Lower leg skin (tissue), 4 donors: ENCODE measurements at regions not wholly inside any gene's neighbourhood (a gene's known extent, or its start where the extent isn't known, plus 50 kb on each side); places are given as distances from the start of the nearest gene placed in this dataset.

Experiments used
- DNase-seq, 2 donors: peaks; one replicate each; pipeline ENCODE4 v3.0.0-alpha.2; 2019; ENCODE audit warnings: low spot score in 2 of 2
- H3K4me3 ChIP-seq: fragments of 200-600 bp; sonication (generic); 2 replicates; pipeline ENCODE4 v1.5.1; 2017; ENCODE audit warnings: mild to moderate bottlenecking, low read depth; ENCODE audit not compliant: poor library complexity, severe bottlenecking
- CTCF ChIP-seq, 3 donors: fragments of 450-650 bp; IDR thresholded peaks; one replicate each; pipeline ENCODE4 v1.5.1; 2016; ENCODE audit warnings: antibody characterized with exemption in 3 of 3, mild to moderate bottlenecking in 3 of 3, moderate library complexity in 2 of 3
- POLR2A ChIP-seq, 2 donors: fragments of 450-650 bp; IDR thresholded peaks; one replicate each; pipeline ENCODE4 v1.6.1; 2016 to 2017; ENCODE audit warnings: antibody characterized with exemption in 2 of 2, mild to moderate bottlenecking in 1 of 2, moderate library complexity in 1 of 2
- WGBS, 2 donors: methylation state at CpG; one replicate each; pipeline ENCODE4 v1.1.5; 2018; 5-methylcytosine and 5-hydroxymethylcytosine counted together
- intact Hi-C: fragments of 100-400 bp; cut with DNase I; formaldehyde crosslinking; loops from one replicate; pipeline ENCODE4 v1.15.0; 2023; ENCODE audit warnings: low total_unique reads

GRCh38 chr21:27369978-27370571 is 403.2 kb upstream of the ADAMTS5 start:
- WGBS, 2 donors: 62 to 80% methylated on average over 3 of the region's 3 CpGs
- no peak for DNase-seq
- no peak for TF ChIP-seq POLR2A (IDR thresholded peaks at IDR 0.05)
- no peak for TF ChIP-seq CTCF (IDR thresholded peaks at IDR 0.05)
- H3K4me3 ChIP-seq: no peak overlapping the region
- intact Hi-C loops: no loop called here

- 93 to 98% methylated on average over 2 of the region's 2 CpGs for WGBS, 2 donors
- intact Hi-C loops: no loop called here
- DNase-seq: no peak
- TF ChIP-seq POLR2A (IDR thresholded peaks at IDR 0.05) (no peak), CTCF (IDR thresholded peaks at IDR 0.05) (no peak)
- H3K4me3 ChIP-seq: no peak overlapping the region
Observed at GRCh38 chr21:27369234-27369633, 402.3 kb upstream of the ADAMTS5 start.

GRCh38 chr21:27366646-27367235 is 399.9 kb upstream of the ADAMTS5 start:
- TF ChIP-seq CTCF (IDR thresholded peaks at IDR 0.05) (no peak), POLR2A (IDR thresholded peaks at IDR 0.05) (no peak)
- intact Hi-C loops: no loop called here
- no peak overlapping the region for H3K4me3 ChIP-seq
- DNase-seq: no peak
- 92 to 93% methylated on average over 3 of the region's 3 CpGs for WGBS, 2 donors

GRCh38 chr21:27366036-27366435 is 399.1 kb upstream of the ADAMTS5 start:
- no peak overlapping the region for H3K4me3 ChIP-seq
- intact Hi-C loops: no loop called here
- 92 to 96% methylated on average over 4 of the region's 4 CpGs for WGBS, 2 donors
- no peak for DNase-seq
- TF ChIP-seq CTCF (IDR thresholded peaks at IDR 0.05) (no peak), POLR2A (IDR thresholded peaks at IDR 0.05) (no peak)

GRCh38 chr21:27365394-27365793 is 398.5 kb upstream of the ADAMTS5 start:
- TF ChIP-seq CTCF (IDR thresholded peaks at IDR 0.05) (no peak), POLR2A (IDR thresholded peaks at IDR 0.05) (no peak)
- H3K4me3 ChIP-seq: no peak overlapping the region
- DNase-seq: no peak
- intact Hi-C loops: no loop called here
